A673 (cell line): ENCODE measurements at regions not wholly inside any gene's neighbourhood (a gene's known extent, or its start where the extent isn't known, plus 50 kb on each side); places are given as distances from the start of the nearest gene placed in this dataset.

Experiments
- CTCF ChIP-seq: fragments of 300-800, 200-600 bp; sonication (generic); conservative IDR thresholded peaks from 2 replicates; pipeline ENCODE4 v1.5.1; 2017; ENCODE audit warnings: low read depth, mild to moderate bottlenecking, antibody characterized with exemption, low read length, moderate library complexity, mixed read lengths
- EZH2 ChIP-seq: fragments of 200-600 bp; sonication (generic); IDR thresholded peaks from 2 replicates; pipeline ENCODE4 v1.6.1; 2017; ENCODE audit warnings: borderline replicate concordance, low read depth, mild to moderate bottlenecking, mixed read lengths, antibody characterized with exemption, low read length; ENCODE audit not compliant: poor library complexity, severe bottlenecking

DNA sequence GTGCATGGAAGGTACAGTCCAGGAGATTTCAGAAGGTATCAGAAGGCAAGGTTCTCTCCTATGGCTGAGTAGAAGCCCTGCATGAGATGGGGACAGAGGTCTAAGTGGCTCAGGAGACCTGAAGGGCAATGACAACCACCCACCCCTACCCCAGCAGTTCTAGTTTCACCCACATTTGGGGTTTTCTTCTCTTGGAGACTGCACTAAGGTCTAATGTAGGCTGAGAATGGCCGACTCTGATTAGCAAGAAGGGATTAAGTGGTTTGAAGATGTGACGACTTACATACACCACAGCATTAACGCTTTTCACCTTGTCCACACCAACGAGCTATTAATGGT lies 71.7 kb upstream of the SOX5 start:
- no peak for TF ChIP-seq CTCF
- no peak for TF ChIP-seq EZH2
